GM21737 (cell line): ENCODE measurements at regions not wholly inside any gene's neighbourhood (a gene's known extent, or its start where the extent isn't known, plus 50 kb on each side); places are given as distances from the start of the nearest gene placed in this dataset.
"Not testable (repeated sequence)": the region's sequence is repeated elsewhere in the genome, so short reads cannot be mapped to it uniquely, and the experiment has no call there.

Experiments
- ATAC-seq: cut with Tn5 transposase; IDR thresholded peaks from one replicate; pipeline ENCODE4 v1.9.1; 2021; ENCODE audit warnings: mild to moderate bottlenecking, moderate library complexity; ENCODE audit not compliant: unreplicated experiment

DNA sequence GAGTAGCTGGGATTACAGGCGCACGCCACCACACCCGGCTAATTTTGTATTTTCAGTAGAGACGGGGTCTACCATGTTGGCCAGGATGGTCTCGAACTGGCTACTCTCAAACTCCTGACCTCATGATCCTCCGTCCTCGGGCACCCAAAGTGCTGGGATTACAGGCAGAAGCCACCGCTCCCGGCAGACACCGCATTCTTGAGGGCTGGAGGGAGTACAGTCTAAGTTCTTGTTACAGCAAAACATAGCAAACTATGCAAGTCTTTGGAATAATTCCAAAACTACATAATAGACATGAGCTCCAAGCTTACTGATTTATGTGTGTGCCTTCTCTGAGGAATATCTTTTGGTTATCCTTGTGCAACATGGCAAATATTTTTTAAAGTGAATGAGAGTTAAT is 299.1 kb upstream of the ZNF658 start:
- ATAC-seq, result not testable (repeated sequence)

DNA sequence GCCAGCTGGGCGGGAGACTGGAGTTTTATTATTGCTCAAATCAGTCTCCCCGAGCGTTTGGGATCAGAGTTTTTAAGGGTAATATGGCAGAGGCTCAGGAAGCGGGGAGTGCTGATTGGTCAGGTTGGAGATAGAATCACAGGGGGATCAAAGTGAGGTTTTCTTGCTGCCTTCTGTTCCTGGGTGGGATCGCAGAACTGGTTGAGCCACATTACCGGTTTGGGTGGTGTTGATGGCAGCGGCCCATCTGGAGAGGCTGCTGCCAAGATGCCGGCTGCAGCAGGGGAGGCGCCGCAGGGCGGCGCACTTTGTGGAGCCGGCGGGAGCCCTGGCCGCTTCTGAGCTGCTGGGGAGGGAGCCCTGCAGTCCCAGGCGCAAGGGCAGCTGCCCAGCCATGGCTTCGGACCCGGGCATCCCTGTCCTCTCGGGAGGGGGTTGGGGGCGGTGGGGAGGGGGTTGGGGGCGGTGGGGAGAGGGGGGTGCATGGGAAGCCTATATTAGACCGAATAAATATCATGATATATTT is 268.9 kb upstream of the ZNF658 start:
- ATAC-seq, result not testable (repeated sequence)

DNA sequence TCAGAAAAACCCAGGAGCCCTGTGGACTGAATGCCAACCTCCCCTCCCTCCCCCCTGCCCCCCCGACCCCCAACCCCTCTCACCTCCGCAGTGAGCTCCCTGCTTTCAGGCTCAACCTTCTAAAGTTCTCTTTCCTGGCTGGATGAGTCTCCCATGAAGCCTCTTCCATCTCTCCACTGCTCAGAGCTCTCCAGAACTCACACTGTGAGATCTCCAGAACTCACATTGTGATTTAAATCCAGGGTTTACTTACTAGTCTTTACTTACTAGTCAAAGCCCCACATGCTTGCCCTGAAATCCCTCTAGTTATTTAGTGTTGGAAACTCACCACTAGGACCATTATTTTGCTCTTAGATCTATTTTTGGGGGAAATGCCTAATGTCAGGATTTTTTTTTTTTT is 252.8 kb upstream of the ZNF658 start:
- ATAC-seq, result not testable (repeated sequence)

DNA sequence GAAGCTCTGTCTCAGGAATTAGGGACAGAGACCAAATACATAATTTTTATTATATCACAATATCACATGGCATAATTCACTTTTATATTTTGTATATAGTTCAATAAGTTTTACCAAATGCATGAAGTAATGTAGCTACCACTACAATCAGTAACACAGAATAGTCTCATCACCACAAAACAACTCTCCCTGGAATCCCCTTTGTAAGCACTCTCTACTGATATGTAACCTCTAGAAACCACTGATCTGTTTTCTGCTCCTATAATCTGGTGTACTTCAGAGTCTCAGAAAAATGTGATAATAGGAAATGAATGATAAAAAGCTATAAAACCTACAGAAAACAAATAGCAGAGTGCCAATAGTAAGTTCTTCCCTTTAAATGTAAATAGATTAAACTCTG is 210.3 kb upstream of the ZNF658 start:
- not testable (repeated sequence) for ATAC-seq

DNA sequence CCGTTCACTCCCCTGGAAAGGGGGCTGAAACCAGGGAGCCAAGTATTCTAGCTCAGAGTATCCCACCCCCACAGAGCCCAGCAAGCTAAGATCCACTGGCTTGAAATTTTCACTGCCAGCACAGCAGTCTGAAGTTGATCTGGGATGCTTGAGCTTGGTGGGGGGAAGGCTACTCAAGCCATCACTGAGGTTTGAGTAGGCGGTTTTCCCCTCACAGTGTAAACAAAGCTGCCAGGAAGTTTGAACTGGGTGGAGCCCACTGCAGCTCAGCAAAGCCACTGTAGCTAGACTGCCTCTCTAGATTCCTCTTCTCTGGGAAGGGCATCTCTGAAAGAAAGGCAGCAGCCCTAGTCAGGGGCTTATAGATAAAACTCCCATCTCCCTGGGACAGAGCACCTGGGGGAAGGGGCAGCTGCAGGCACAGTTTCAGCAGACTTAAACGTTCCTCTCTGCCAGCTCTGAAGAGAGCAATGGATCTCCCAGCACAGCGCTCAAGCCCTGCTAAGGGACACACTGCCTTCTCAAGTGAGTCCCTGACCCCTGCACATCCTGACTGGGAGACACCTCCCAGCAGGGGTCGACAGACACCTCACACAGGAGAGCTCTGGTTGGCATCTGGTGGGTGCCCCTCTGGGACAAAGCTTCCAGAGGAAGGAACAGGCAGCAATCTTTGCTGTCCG is 204.8 kb upstream of the ZNF658 start:
- ATAC-seq, result peak; percentile 79

DNA sequence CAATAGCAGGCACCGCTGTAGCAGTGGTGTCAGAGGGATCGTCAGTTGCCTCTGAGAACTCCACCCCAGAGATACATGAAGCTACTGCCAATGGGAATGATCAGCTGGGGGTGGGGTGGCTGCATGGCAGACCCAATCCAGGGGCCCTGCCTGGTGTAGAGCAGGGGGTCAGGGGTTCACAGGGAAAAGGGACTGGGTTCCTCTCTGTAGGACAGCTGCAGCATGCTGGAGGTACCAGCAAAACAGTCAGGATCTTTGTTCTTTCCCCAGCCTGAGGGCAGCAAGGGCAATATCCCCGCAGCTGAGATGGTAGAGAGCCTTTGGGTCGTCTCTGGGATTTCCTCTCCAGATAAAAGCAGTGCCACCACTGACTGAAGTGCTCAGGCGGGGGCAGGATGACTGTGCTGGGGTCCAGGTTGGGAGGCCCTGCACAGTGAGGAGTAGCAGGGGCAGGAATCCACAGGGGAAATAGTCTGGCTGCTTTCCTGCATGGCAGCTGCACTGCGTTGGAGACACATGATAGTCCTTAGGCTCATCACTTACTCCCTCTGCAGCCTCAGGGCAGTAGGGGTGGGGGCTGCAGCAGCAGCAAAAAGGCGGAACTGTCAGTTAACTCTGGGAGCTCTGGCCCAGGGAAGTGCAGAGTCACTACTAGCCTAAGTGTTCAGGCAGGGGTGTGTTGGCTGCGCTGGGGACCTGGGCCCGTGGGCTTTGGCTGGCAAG is 203.0 kb upstream of the ZNF658 start:
- not testable (repeated sequence) for ATAC-seq

DNA sequence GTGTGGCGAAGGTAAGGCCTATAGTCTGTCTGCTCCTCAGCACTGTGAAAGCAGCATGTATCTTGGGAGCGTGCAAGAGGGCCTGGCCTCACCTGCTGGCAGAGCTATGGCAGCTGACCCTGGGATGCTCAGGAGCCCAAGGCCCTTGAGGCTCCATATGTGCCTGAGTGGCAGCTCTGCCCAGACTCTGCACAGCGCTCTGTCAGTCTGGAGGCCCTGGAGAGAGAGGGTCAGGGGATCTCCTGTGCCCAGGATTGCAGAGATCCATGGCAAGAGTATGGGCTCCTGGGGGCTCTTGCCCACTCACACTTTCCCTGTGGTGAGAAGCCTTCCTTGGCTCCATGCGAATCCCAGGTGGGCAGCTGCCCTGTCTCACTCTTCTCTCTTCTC is 202.5 kb upstream of the ZNF658 start:
- not testable (repeated sequence) for ATAC-seq

DNA sequence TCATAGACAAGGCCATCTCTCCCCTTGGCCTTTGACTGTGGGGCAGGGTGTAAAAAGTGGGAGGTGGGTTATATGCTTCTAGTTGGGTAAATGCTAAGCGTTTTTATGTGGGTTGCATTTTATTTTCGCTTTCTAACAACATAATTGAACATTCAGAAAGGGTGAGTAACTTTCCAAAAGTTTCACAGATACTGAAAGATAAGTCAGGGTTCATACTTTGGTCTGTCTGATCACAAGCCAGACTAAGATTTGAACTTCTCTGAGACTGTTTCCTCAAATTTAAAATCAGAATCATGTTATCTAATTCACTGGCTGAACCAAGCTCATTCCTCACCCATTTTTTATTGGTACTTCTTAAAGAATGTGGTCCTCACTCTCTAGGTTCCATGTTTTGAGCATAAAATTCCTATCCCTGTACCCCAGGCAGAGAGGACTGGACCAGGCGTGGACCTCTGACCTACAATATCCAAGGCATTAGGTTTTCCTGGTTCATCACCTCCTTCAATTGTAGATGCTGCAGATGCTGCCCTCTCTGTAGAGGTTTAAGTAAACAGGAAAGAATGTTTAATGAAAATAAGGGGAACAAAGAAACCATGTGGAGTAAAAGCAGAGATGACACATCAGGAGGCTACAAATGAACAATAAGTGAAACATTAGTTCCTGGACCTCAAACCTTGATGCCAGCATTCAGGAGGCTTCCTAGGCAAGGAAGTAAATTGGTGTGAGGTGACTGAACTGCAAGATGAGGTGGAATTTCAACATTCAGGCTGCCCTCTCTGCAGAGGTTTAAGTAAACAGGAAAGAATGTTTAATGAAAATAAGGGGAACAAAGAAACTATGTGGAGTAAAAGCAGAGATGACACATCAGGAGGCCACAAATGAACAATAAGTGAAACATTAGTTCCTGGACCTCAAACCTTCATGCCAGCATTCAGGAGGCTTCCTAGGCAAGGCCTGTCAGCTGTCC is 198.8 kb upstream of the ZNF658 start:
- ATAC-seq, result peak; percentile 69

DNA sequence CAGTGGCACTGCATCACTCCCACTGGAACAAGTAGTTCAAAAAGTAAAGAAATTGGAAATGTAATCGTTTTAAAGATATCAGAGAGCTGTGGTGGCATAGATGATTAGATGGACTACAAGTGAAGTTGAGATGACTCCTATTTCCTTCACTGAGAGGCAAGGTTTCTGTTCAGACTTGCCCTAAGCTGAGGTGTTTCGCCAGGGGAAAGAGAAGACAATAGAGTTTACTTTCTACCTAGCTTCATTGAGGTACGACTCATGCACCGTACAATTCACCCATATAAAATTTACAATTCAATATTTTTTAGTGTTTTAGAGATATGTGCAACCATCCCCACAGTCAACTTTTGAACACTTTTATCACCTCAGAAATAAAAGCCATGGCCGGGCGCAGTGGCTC is 189.0 kb upstream of the ZNF658 start:
- ATAC-seq, result not testable (repeated sequence)

DNA sequence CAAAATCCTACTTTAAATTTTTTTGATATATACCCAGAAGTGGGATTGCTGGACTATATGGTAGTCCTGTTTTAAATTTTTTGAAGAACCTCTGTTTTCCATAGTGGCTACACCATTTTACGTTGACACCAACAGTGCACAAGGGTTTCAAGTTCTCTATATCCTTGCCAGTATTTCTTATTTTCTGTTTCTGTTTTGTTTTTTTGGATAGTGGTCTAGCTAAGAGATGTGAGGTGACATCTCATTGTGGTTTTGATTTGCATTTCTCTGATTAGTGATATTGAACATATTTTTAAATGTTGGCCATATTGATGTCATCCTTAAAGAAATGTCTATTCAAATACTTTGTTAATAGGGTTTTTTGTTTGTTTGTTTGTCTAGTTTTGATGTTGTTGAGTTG is 187.7 kb upstream of the ZNF658 start:
- ATAC-seq, result peak; percentile 67

DNA sequence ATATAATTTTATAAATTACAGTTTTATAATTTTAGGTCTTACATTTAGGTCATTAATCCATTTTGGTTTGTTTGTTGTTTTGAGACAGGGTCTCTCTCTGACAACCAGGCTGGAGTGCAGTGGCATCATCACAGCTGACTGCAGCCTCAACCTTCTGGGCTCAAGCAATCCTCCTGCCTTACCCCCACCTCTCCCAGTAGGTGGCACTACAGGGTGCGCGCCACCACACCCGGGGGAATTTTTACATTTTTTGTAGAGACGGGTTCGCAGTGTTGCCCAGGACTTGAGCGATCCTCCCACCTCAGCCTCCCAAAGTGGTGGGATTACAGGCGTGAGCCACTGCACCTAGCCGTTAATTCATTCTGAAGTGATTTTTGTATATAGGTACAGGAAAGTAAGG is 187.0 kb upstream of the ZNF658 start:
- not testable (repeated sequence) for ATAC-seq

DNA sequence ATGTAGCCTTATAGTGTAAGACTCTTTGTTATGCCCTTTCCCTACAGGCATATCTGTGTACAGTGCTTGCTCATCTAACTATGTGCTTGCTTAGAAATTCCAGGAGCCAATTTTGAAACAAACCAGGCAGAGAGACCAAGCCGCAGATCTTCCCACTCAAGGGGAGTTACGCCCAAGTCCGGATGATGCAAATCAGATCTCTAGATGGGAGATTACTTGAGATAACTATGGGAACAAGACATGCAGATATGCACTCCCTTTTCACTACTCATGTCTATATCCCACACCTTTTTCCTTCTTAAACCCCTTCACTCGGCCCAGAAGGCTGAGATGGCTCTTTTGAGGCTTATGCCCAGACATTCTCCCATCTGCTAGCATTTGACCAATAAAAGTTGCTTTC is 179.7 kb upstream of the ZNF658 start:
- ATAC-seq, result not testable (repeated sequence)

DNA sequence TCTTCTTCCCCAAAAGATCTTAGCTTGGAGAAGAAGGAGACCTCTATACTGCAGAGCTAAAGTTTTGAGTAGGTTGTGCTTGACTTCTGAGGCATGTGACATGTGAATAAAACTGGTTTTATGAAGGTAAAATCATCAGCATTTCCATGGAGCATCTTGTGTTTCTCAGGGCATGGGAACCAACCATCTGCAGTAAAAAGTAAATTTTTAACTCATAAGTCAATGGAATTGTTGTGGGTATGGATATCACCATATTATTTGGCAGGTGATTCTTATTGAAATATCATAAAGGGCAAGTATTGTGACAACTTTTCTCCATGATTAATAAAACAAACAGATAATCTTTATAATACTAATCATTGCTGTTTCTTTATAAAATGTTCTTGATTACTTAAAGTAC is 173.0 kb upstream of the ZNF658 start:
- ATAC-seq, result not testable (repeated sequence)

DNA sequence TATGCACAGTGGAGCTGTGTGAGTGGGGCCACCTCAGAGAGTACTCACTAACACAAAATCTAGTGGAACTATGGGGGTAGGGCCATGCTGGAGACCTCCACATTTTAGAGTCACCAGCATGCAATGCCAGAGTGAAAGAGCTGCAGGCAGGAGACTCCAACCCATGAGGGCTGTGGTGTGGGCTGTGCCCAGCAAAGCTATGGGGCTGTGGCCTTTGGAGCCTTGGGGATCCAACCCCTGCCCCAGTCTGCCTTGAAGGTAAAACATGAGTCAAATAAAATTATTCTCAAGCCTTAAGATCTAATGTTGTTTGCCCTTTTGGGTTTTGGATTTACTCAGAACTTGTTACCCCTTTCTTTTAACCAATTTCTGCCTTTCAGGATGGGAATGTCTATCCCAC is 163.8 kb upstream of the ZNF658 start:
- ATAC-seq, result not testable (repeated sequence)

DNA sequence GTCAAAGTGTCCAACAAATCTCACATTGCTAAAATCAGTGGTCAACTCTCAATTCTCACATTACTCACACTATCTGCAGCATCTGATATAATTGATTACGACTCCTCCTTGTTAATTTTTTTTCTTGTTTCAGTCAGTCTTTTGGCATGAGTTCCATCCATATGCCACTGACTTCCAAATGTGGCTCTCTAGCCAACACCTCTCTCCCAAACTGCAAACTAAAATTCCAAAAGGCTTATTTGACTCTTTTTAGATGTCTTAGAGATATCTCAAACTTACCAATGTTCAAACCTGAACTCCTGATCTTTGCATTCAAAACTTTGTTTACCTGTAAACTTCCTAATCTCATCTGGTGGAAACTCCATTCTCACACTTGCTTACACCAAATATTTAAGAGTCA is 162.1 kb upstream of the ZNF658 start:
- not testable (repeated sequence) for ATAC-seq

DNA sequence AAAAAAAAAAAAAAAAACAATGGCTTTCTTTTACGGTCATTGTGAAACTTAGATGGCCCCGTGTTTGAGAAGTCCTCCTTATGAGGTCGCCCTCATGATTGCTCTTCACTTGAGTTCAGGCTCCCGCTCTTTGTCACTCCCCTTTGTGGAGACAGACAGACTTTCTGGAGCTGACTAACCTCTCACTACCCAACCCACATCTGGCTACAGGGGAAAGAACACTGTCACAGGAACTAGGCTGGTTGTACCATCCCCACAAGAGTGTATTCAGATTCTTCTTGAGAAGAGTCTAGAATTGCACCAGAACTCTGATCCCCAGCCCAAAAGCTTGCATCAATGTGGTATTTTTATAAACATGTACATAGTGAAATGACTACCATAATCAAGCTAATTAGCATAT is 160.4 kb upstream of the ZNF658 start:
- ATAC-seq, result not testable (repeated sequence)

DNA sequence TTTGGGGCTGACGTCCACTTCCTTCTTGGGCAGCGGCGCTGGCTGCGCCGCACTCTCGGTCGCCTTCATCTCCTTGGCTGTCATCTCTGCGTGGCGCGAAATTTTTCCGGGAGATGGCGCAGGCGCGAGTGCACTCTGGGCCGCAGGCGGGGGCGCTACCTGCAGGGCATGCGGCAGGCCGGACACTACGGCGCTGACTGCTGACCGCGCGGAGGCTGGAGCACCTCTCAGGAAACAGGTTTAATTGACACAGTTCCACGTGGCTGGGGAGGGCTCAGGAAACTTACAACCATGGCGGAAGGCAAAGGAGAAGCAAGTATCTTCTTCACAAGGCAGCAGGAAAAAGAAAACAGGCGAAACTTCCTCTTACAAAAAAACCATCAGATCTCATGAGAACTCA is 154.7 kb upstream of the ZNF658 start:
- not testable (repeated sequence) for ATAC-seq

DNA sequence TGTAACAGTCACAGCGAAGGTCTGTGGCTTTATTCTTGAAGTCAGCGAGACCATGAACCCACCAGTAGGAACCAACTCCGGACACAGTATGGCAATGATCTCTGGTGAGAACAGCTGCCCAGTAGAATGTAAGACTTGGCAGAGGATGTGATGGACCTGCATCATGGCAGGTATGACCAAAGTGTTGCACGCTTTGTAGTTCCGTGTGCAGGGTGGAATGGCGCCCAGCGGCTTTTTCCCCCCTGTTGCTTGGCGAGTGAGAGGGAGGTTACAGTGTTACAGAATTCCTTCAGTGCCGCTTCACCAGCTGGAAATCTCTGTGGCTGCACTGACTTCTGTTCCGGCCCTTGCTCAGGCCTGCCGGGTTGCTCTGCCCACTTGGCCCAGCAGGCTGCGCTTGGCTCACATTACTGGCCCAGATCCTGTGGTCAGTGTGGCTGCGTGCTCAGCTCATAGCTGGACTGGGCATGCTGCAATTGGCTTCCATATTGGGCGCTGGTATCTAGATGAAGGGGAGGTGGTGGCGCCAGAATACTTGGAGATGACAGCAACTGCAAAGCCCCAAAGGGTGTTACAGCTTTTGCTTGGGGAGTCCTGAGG is 148.1 kb upstream of the ZNF658 start:
- ATAC-seq, result not testable (repeated sequence)

DNA sequence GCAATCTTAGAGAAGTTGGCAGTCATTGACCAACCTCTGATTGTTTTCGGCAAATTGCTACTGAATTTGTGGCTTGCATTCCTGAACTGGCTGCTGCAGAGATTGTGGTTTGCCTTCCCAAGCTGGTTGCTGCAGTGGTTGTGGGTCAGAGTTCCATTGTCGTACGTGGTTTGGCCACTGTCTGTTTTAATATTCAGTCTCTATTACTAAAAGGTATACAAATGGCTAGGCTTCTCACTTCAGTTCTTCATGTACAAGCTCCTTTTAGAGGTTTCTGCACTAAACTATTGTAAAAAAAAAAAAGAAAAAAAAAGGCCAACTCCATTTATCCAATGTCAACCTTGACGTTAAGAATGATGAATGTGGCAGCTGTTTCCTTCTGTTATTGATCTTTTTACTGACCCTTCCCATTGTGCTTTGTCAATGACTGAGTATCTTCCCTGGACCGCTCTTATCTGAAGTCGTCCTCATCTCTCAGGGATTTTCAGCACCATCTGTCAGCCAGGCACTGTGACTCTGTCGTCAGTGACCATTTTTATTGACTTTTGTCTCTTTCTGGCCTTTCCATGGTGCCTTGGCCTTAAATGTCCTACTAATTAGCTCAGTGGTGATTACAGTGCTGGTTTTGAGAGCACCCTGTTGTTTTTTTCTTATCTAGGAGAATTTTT is 140.6 kb upstream of the ZNF658 start:
- ATAC-seq, result not testable (repeated sequence)
